ENCODE measurements at regions not wholly inside any gene's neighbourhood (a gene's known extent, or its start where the extent isn't known, plus 50 kb on each side); places are given as distances from the start of the nearest gene placed in this dataset.

GRCh38 chr3:194741916-194742315, 56.2 kb downstream of the FAM43A start:
- ChIA-PET CTCF (no interaction called here), POLR2A (no interaction called here)
- Histone ChIP-seq H3K36me3 (ENCODE audit: control insufficient read depth in 2 of 2, insufficient read depth in 1 of 2, low read length in 2 of 2) (no peaks in the 10 kb centered on the region), H3K9me3 (ENCODE audit: control insufficient read depth, insufficient read depth, low read depth, low read length) (no peaks in the 10 kb centered on the region), H3K4me1 (ENCODE audit: control insufficient read depth, insufficient read depth, low read length) (no peaks in the 10 kb centered on the region), H3K27ac (ENCODE audit: extremely low read depth, low read depth, low read length) (no peak overlapping the region), H3K4me3 (ENCODE audit: low read depth, low read length) (no peak overlapping the region)
- TF ChIP-seq WT1 (tag by site-specific recombination; IDR thresholded peaks at IDR 0.05), result no peak
- TF ChIP-seq ZFHX2 (tag by site-specific recombination; conservative IDR thresholded peaks at IDR 0.05), result no peak
- TF ChIP-seq ZNF354C (tag by site-specific recombination; IDR thresholded peaks at IDR 0.05; ENCODE audit: borderline replicate concordance, low read depth), result no peak
- no peak for TF ChIP-seq ZBTB21 (tag by site-specific recombination; IDR thresholded peaks at IDR 0.05)
- TF ChIP-seq ZNF48 (tag by site-specific recombination; IDR thresholded peaks at IDR 0.05), result no peak
- no peak for TF ChIP-seq ZFP41 (tag by site-specific recombination; IDR thresholded peaks at IDR 0.05; ENCODE audit: borderline replicate concordance)
- TF ChIP-seq ZNF2 (tag by site-specific recombination; IDR thresholded peaks at IDR 0.05), result no peak
- no peak for TF ChIP-seq SALL2 (tag by site-specific recombination; IDR thresholded peaks at IDR 0.05; ENCODE audit: borderline replicate concordance)
- no peak for TF ChIP-seq IKZF3 (tag by site-specific recombination; IDR thresholded peaks at IDR 0.05)
- TF ChIP-seq ZBTB6 (tag by site-specific recombination; IDR thresholded peaks at IDR 0.05), result no peak
- no peak for TF ChIP-seq ZSCAN18 (tag by site-specific recombination; IDR thresholded peaks at IDR 0.05)
- TF ChIP-seq ZNF112 (tag by site-specific recombination; IDR thresholded peaks at IDR 0.05), result no peak

GRCh38 chr3:194744826-194745225, 59.1 kb downstream of the FAM43A start:
- H3K36me3 ChIP-seq (ENCODE audit: control insufficient read depth in 2 of 2, insufficient read depth in 1 of 2, low read length in 2 of 2), result no peaks in the 10 kb centered on the region
- no peak overlapping the region for H3K4me3 ChIP-seq (ENCODE audit: low read depth, low read length)
- CTCF ChIA-PET, result no interaction called here
- TF ChIP-seq ZNF629 (tag by site-specific recombination; IDR thresholded peaks at IDR 0.05) (no peak), ZNF174 (tag by site-specific recombination; IDR thresholded peaks at IDR 0.05) (no peak), ZNF335 (tag by site-specific recombination; conservative IDR thresholded peaks at IDR 0.05) (no peak), KLF7 (tag by site-specific recombination; IDR thresholded peaks at IDR 0.05; ENCODE audit: borderline replicate concordance) (no peak), ZNF624 (tag by site-specific recombination; IDR thresholded peaks at IDR 0.05) (no peak), ZNF692 (tag by site-specific recombination; IDR thresholded peaks at IDR 0.05) (no peak), ZNF426 (tag by site-specific recombination; IDR thresholded peaks at IDR 0.05) (no peak), ZNF18 (tag by site-specific recombination; IDR thresholded peaks at IDR 0.05) (no peak), ZNF768 (tag by site-specific recombination; IDR thresholded peaks at IDR 0.05) (no peak), ZBTB26 (tag by site-specific recombination; optimal IDR thresholded peaks at IDR 0.05) (no peak), ZSCAN4 (tag by site-specific recombination; IDR thresholded peaks at IDR 0.05) (no peak)
- H3K27ac ChIP-seq (ENCODE audit: extremely low read depth, low read depth, low read length), result no peak overlapping the region
- no peaks in the 10 kb centered on the region for H3K9me3 ChIP-seq (ENCODE audit: control insufficient read depth, insufficient read depth, low read depth, low read length)
- POLR2A ChIA-PET, result no interaction called here
- H3K4me1 ChIP-seq (ENCODE audit: control insufficient read depth, insufficient read depth, low read length), result no peaks in the 10 kb centered on the region
